A549 (cell line): ENCODE measurements at regions not wholly inside any gene's neighbourhood (a gene's known extent, or its start where the extent isn't known, plus 50 kb on each side); places are given as distances from the start of the nearest gene placed in this dataset.

ENCODE experiments used
- ATAC-seq, 2 experiments: fragments of 200-7000 bp in 1 of 2; fragments of >200 bp in 1 of 2; cut with Nextera tagmentation in 1 of 2; cut with Tn5 transposase in 1 of 2; 3 replicates each; pipeline versions ENCODE4 v1.8.0 to v1.9.1; 2018 to 2020; ENCODE audit warnings: mild to moderate bottlenecking in 1 of 2, moderate library complexity in 1 of 2
- CTCF ChIA-PET: fragments of 300-600 bp; sonication (Branson Sonifier 250); formaldehyde crosslinking; extraction: SDS; loops from one replicate; lab custom pipeline; 2021; ENCODE audit warnings: antibody characterized with exemption, inconsistent platforms; lab: Yijun Ruan, JAX
- POLR2A ChIA-PET: fragments of 350-600 bp; formaldehyde crosslinking; extraction: SDS; loops from one replicate; lab custom pipeline; 2021; ENCODE audit warnings: antibody characterized with exemption, inconsistent platforms; lab: Yijun Ruan, JAX
- DNase-seq, 2 experiments: peaks; one replicate each; pipeline versions ENCODE4 v3.0.0 to v3.0.0-alpha.2; 2011 to 2016; ENCODE audit warnings: low read depth in 1 of 2, low spot score in 1 of 2
- FAIRE-seq: peaks from 2 replicates; lab custom pipeline; 2011; peaks lifted over from hg19 to GRCh38; lab: Jason Lieb, UNC
- H3K27ac ChIP-seq, 2 experiments: fragments of >200 bp; sonication (Bioruptor Twin); formaldehyde crosslinking; 3 replicates each; pipeline ENCODE4 v1.5.1; 2016 to 2017
- H3K4me1 ChIP-seq: fragments of >200 bp; sonication (Bioruptor Twin); formaldehyde crosslinking; 3 replicates; pipeline ENCODE4 v1.6.1; 2016
- H3K4me2 ChIP-seq: fragments of >200 bp; sonication (Bioruptor Twin); formaldehyde crosslinking; 3 replicates; pipeline ENCODE4 v1.6.1; 2016
- H3K4me3 ChIP-seq: fragments of >200 bp; sonication (Bioruptor Twin); formaldehyde crosslinking; 3 replicates; pipeline ENCODE4 v1.5.1; 2016
- H3K9me3 ChIP-seq: fragments of >200 bp; sonication (Bioruptor Twin); formaldehyde crosslinking; 3 replicates; pipeline ENCODE4 v1.6.1; 2016
- ATOH8 ChIP-seq: fragments of 250-450 bp; sonication (Bioruptor Pico); IDR thresholded peaks from 2 replicates; pipeline ENCODE4 v1.5.0; 2020; ENCODE audit warnings: low read depth, mild to moderate bottlenecking, moderate library complexity
- BCL3 ChIP-seq: fragments of >200 bp; sonication (Bioruptor Twin); formaldehyde crosslinking; IDR thresholded peaks from 3 replicates; pipeline ENCODE4 v1.6.1; 2016
- CHD4 ChIP-seq: fragments of 200-600 bp; sonication (generic); IDR thresholded peaks from 2 replicates; pipeline ENCODE4 v1.6.1; 2016; ENCODE audit warnings: antibody characterized with exemption, mild to moderate bottlenecking, borderline replicate concordance
- CTCF ChIP-seq: fragments of >200 bp; sonication (Bioruptor Twin); formaldehyde crosslinking; IDR thresholded peaks from 3 replicates; pipeline ENCODE4 v1.5.1; 2016
- E2F6 ChIP-seq: IDR thresholded peaks from 2 replicates; pipeline ENCODE4 v1.6.1; 2012; ENCODE audit warnings: low read depth, borderline replicate concordance
- ELK1 ChIP-seq: fragments of 150-350 bp; IDR thresholded peaks from 2 replicates; pipeline ENCODE4 v1.6.1; 2014; ENCODE audit warnings: low read depth, mild to moderate bottlenecking, low read length
- EP300 ChIP-seq, 2 experiments: fragments of >200 bp; sonication (Bioruptor Twin); formaldehyde crosslinking; IDR thresholded peaks; 2 replicates in 1 of 2; 3 replicates in 1 of 2; pipeline ENCODE4 v1.6.1; 2016 to 2017
- FOXS1 ChIP-seq: fragments of 250-450 bp; sonication (Bioruptor Pico); IDR thresholded peaks from 2 replicates; pipeline ENCODE4 v1.5.0; 2020; ENCODE audit warnings: mild to moderate bottlenecking, moderate library complexity
- HDAC2 ChIP-seq: fragments of 200-600 bp; sonication (generic); IDR thresholded peaks from 2 replicates; pipeline ENCODE4 v1.6.1; 2016
- HEYL ChIP-seq: fragments of 250-450 bp; sonication (Bioruptor Pico); IDR thresholded peaks from 2 replicates; pipeline ENCODE4 v1.8.0; 2021; ENCODE audit warnings: mild to moderate bottlenecking, moderate library complexity
- HOXB13 ChIP-seq: fragments of 250-450 bp; sonication (Bioruptor Pico); IDR thresholded peaks from 2 replicates; pipeline ENCODE4 v1.5.0; 2020; ENCODE audit warnings: low read depth, mild to moderate bottlenecking, moderate library complexity
- JUNB ChIP-seq: fragments of >200 bp; sonication (Bioruptor Twin); formaldehyde crosslinking; IDR thresholded peaks from 2 replicates; pipeline ENCODE4 v1.6.1; 2016
- KDM5A ChIP-seq: fragments of 200-600 bp; sonication (generic); IDR thresholded peaks from 2 replicates; pipeline ENCODE4 v1.6.1; 2016; ENCODE audit warnings: antibody characterized with exemption, mild to moderate bottlenecking
- MYC ChIP-seq: IDR thresholded peaks from 2 replicates; pipeline ENCODE4 v1.6.1; 2012; ENCODE audit warnings: mild to moderate bottlenecking, inconsistent platforms, low read length, improper control_type of control experiment, borderline replicate concordance
- NFE2L2 ChIP-seq: fragments of 150-350 bp; conservative IDR thresholded peaks from 2 replicates; pipeline ENCODE4 v1.6.1; 2014; ENCODE audit warnings: low read length
- NPAS2 ChIP-seq: fragments of 250-450 bp; sonication (Bioruptor Pico); IDR thresholded peaks from 2 replicates; pipeline ENCODE4 v1.8.0; 2022; ENCODE audit warnings: mild to moderate bottlenecking, moderate library complexity, borderline replicate concordance
- NR3C1 ChIP-seq: fragments of >200 bp; sonication (Bioruptor Twin); formaldehyde crosslinking; IDR thresholded peaks from 3 replicates; pipeline ENCODE4 v1.6.1; 2017
- PBX3 ChIP-seq: IDR thresholded peaks from 2 replicates; pipeline ENCODE4 v1.6.1; 2012
- RCOR1 ChIP-seq: fragments of 150-350 bp; IDR thresholded peaks from 2 replicates; pipeline ENCODE4 v1.6.1; 2014; ENCODE audit warnings: antibody characterized with exemption, low read length, low read depth
- REST ChIP-seq: fragments of 200-600 bp; sonication (generic); IDR thresholded peaks from 2 replicates; pipeline ENCODE4 v1.6.1; 2016; ENCODE audit warnings: antibody characterized with exemption, mild to moderate bottlenecking, moderate library complexity
- RFX5 ChIP-seq: fragments of 450-650 bp; IDR thresholded peaks from 2 replicates; pipeline ENCODE4 v1.7.1; 2014; ENCODE audit warnings: antibody characterized with exemption, mild to moderate bottlenecking, moderate library complexity
- RNF2 ChIP-seq: fragments of 200-600 bp; sonication (generic); IDR thresholded peaks from 2 replicates; pipeline ENCODE4 v1.6.1; 2016; ENCODE audit warnings: low read depth, mild to moderate bottlenecking, antibody characterized with exemption, moderate library complexity, borderline replicate concordance
- SMC3 ChIP-seq: fragments of >200 bp; sonication (Bioruptor Twin); formaldehyde crosslinking; IDR thresholded peaks from 3 replicates; pipeline ENCODE4 v1.6.1; 2018; ENCODE audit warnings: inconsistent platforms
- TP53 ChIP-seq: fragments of 250-450 bp; sonication (Bioruptor Pico); IDR thresholded peaks from 2 replicates; pipeline ENCODE4 v1.5.0; 2021; ENCODE audit warnings: mild to moderate bottlenecking, moderate library complexity
- ZFP36 ChIP-seq: fragments of 450-650 bp; IDR thresholded peaks from 2 replicates; pipeline ENCODE4 v1.6.1; 2014; ENCODE audit warnings: borderline replicate concordance; ENCODE audit not compliant: partially characterized antibody
- ZNF302 ChIP-seq: fragments of 250-450 bp; sonication (Bioruptor Pico); IDR thresholded peaks from 2 replicates; pipeline ENCODE4 v1.9.0; 2021; ENCODE audit warnings: inconsistent platforms, mild to moderate bottlenecking, moderate library complexity
- WGBS: methylation state at CpG from one replicate; pipeline ENCODE4 v1.1.6; 2017; ENCODE audit errors: missing lambda C conversion rate; 5-methylcytosine and 5-hydroxymethylcytosine counted together

GRCh38 chr10:57786331-57786730, 481.4 kb downstream of the IPMK start:
- 4% methylated on average over 1 of the region's 1 CpG for WGBS
- POLR2A ChIA-PET = no interaction called here
- Histone ChIP-seq H3K4me3 (no peak overlapping the region), H3K4me2 (no peak overlapping the region), H3K9me3 (no peaks in the 10 kb centered on the region), H3K4me1 (no peaks in the 10 kb centered on the region), H3K27ac (no peak overlapping the region)
- CTCF ChIA-PET = no interaction called here
- no peak for TF ChIP-seq SMC3
- no peak for TF ChIP-seq E2F6
- TF ChIP-seq JUNB = no peak
- TF ChIP-seq HEYL (CRISPR knock-in tag) = no peak
- no peak for TF ChIP-seq ATOH8 (CRISPR knock-in tag)
- TF ChIP-seq HDAC2 = no peak
- TF ChIP-seq FOXS1 = no peak
- TF ChIP-seq ZNF302 = no peak
- TF ChIP-seq MYC = no peak
- TF ChIP-seq HOXB13 (CRISPR knock-in tag) = no peak
- TF ChIP-seq NR3C1 = no peak
- no peak for TF ChIP-seq REST
- TF ChIP-seq BCL3 = no peak
- TF ChIP-seq RCOR1 = no peak
- no peak for TF ChIP-seq KDM5A
- ATAC-seq (no peak), FAIRE-seq (no peak), DNase-seq (no peak)

- no peak overlapping the region for H3K4me3 ChIP-seq
- ChIA-PET CTCF (no interaction called here), POLR2A (no interaction called here)
- H3K27ac ChIP-seq = no peak overlapping the region
- WGBS = 27% methylated on average over 2 of the region's 2 CpGs
- FAIRE-seq (no peak), DNase-seq (no peak), ATAC-seq (no peak)
- H3K4me2 ChIP-seq = no peak overlapping the region
- no peaks in the 10 kb centered on the region for H3K4me1 ChIP-seq
- H3K9me3 ChIP-seq = no peaks in the 10 kb centered on the region
- TF ChIP-seq EP300 (IDR thresholded peaks at IDR 0.05) = no peak
- TF ChIP-seq RFX5 = no peak
- no peak for TF ChIP-seq HDAC2
- no peak for TF ChIP-seq ZFP36
- TF ChIP-seq RNF2 = no peak
- TF ChIP-seq NFE2L2 = no peak
- TF ChIP-seq CTCF = no peak
- no peak for TF ChIP-seq ELK1
- no peak for TF ChIP-seq NPAS2
- no peak for TF ChIP-seq E2F6
- TF ChIP-seq HOXB13 (CRISPR knock-in tag) = no peak
- TF ChIP-seq CHD4 = no peak
- TF ChIP-seq JUNB = no peak
- TF ChIP-seq PBX3 = no peak
- no peak for TF ChIP-seq TP53
- no peak for TF ChIP-seq FOXS1
Observed at GRCh38 chr10:57785546-57785945, 482.1 kb downstream of the IPMK start.
